ENCODE measurements at regions not wholly inside any gene's neighbourhood (a gene's known extent, or its start where the extent isn't known, plus 50 kb on each side); places are given as distances from the start of the nearest gene placed in this dataset.

GRCh38 chr10:23695825-23696420 lies 257.0 kb downstream of the OTUD1 start:
- no peak for TF ChIP-seq SP1 (IDR thresholded peaks at IDR 0.05)
- TF ChIP-seq FOXK2 (IDR thresholded peaks at IDR 0.05) = no peak
- TF ChIP-seq TARDBP (IDR thresholded peaks at IDR 0.05) = no peak
- TF ChIP-seq ARNT (IDR thresholded peaks at IDR 0.05) = no peak
- no peak for TF ChIP-seq ELF4 (IDR thresholded peaks at IDR 0.05)
- TF ChIP-seq FOXM1 (IDR thresholded peaks at IDR 0.05; ENCODE audit: borderline replicate concordance) = no peak
- no peak for TF ChIP-seq SUZ12 (IDR thresholded peaks at IDR 0.05)
- TF ChIP-seq CTBP1 (IDR thresholded peaks at IDR 0.05; ENCODE audit: borderline replicate concordance) = no peak
- TF ChIP-seq FOXA1 (IDR thresholded peaks at IDR 0.05) = no peak
- no peak for TF ChIP-seq BHLHE40 (IDR thresholded peaks at IDR 0.05; ENCODE audit: borderline replicate concordance)
- TF ChIP-seq NFRKB (IDR thresholded peaks at IDR 0.05) = no peak
- no peak for TF ChIP-seq LEF1 (IDR thresholded peaks at IDR 0.05; ENCODE audit: borderline replicate concordance)

Data from HEK293T (cell line).